AG04450 (cell line): ENCODE measurements at regions not wholly inside any gene's neighbourhood (a gene's known extent, or its start where the extent isn't known, plus 50 kb on each side); places are given as distances from the start of the nearest gene placed in this dataset.
"Not testable (repeated sequence)": the region's sequence is repeated elsewhere in the genome, so short reads cannot be mapped to it uniquely, and the experiment has no call there.

Experiments
- CTCF ChIA-PET: fragments of 300-600, 350-600 bp; formaldehyde crosslinking; extraction: SDS; loops from one replicate; lab custom pipeline; 2022; ENCODE audit warnings: antibody characterized with exemption, inconsistent platforms; lab: Charles Lee
- POLR2A ChIA-PET: fragments of 350-600 bp; formaldehyde crosslinking; extraction: SDS; loops from one replicate; lab custom pipeline; 2021; ENCODE audit warnings: antibody characterized with exemption, inconsistent platforms; lab: Yijun Ruan, JAX
- DNase-seq: peaks from one replicate; pipeline ENCODE4 v3.0.0-alpha.2; 2011; ENCODE audit warnings: low read depth, low spot score
- H3K27ac ChIP-seq: one replicate; pipeline ENCODE4 v1.5.1; 2012; ENCODE audit warnings: low read depth, low read length, control low read depth
- H3K27me3 ChIP-seq: one replicate; pipeline ENCODE4 v1.6.0; 2012; ENCODE audit warnings: low read length; ENCODE audit not compliant: control insufficient read depth, insufficient read depth
- H3K4me3 ChIP-seq: 2 replicates; pipeline ENCODE4 v1.5.1; 2011; ENCODE audit warnings: mild to moderate bottlenecking, low read depth, low read length, control low read depth
- H3K9me3 ChIP-seq: 2 replicates; pipeline ENCODE4 v1.5.1; 2012; ENCODE audit warnings: low read length; ENCODE audit not compliant: control insufficient read depth, insufficient read depth
- TF ChIP-seq, protein P1 (sequence below): IDR thresholded peaks from 2 replicates; pipeline ENCODE4 v1.5.1; 2011; ENCODE audit warnings: low read depth, low read length, control low read depth, inconsistent platforms

DNA sequence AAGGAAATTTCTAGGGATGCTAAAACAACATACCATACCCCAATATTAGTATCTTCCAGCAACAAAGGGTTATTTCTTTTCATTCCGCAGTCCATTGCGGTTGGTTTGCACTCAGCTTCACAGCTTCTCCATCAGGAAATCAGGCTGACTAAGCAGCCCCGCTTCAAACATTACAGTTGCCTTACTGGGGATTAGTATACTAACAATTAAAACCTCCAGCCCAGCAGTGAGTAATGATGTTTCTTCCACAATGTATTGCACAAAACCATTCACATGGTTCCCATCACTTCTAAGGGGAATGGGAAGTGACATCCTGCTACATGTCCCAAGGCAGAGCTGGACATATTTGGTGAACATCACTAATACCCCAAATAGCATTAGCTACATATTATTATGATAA lies 1384.9 kb downstream of the CDH8 start:
- Histone ChIP-seq H3K27ac (no peak overlapping the region), H3K9me3 (peaks cover 2% of the 10 kb centered on the region; the same call in 1 of the 2 replicates), H3K27me3 (no peaks in the 10 kb centered on the region), H3K4me3 (no peak overlapping the region)
- ChIA-PET CTCF (no interaction called here), POLR2A (no interaction called here)
- TF ChIP-seq, protein P1, sequence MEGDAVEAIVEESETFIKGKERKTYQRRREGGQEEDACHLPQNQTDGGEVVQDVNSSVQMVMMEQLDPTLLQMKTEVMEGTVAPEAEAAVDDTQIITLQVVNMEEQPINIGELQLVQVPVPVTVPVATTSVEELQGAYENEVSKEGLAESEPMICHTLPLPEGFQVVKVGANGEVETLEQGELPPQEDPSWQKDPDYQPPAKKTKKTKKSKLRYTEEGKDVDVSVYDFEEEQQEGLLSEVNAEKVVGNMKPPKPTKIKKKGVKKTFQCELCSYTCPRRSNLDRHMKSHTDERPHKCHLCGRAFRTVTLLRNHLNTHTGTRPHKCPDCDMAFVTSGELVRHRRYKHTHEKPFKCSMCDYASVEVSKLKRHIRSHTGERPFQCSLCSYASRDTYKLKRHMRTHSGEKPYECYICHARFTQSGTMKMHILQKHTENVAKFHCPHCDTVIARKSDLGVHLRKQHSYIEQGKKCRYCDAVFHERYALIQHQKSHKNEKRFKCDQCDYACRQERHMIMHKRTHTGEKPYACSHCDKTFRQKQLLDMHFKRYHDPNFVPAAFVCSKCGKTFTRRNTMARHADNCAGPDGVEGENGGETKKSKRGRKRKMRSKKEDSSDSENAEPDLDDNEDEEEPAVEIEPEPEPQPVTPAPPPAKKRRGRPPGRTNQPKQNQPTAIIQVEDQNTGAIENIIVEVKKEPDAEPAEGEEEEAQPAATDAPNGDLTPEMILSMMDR: no peak
- DNase-seq: no peak

DNA sequence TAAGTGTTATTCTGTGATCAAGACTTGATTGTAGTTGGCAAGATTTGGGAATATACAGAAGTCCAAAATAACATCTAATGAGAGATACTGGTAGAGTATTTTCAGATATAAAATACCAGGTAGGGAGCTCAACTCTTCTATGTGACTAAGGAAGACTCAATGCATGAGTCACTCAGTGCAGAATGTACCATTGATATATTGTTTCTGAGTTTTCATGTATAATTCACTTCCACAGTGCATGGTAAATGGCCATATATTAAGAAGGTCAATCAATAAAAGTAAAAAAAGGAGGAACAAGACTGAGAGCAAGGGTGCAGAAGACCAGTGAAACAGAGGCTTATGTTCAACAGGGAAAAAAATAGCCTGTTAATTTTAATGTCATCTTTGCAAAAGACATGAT lies 1387.9 kb downstream of the CDH8 start:
- no peaks in the 10 kb centered on the region for H3K27me3 ChIP-seq
- ChIA-PET CTCF (no interaction called here), POLR2A (no interaction called here)
- TF ChIP-seq, protein P1: no peak
- peaks cover 6% of the 10 kb centered on the region for H3K9me3 ChIP-seq
- no peak overlapping the region for H3K4me3 ChIP-seq
- DNase-seq: no peak
- no peak overlapping the region for H3K27ac ChIP-seq

DNA sequence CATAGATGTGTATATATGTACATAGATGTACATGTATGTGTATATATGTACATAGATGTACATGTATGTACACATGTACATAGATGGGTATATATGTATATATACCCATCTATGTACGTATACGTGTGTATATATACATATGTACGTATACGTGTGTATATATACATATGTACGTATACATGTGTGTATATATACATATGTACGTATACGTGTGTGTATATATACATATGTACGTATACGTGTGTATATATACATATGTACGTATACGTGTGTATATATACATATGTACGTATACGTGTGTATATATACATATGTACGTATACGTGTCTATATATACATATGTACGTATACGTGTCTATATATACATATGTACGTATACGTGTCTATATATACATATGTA lies 1388.8 kb downstream of the CDH8 start:
- DNase-seq, H3K27ac ChIP-seq, POLR2A ChIA-PET, H3K9me3 ChIP-seq, H3K27me3 ChIP-seq, CTCF ChIA-PET, H3K4me3 ChIP-seq: not testable (repeated sequence)

DNA sequence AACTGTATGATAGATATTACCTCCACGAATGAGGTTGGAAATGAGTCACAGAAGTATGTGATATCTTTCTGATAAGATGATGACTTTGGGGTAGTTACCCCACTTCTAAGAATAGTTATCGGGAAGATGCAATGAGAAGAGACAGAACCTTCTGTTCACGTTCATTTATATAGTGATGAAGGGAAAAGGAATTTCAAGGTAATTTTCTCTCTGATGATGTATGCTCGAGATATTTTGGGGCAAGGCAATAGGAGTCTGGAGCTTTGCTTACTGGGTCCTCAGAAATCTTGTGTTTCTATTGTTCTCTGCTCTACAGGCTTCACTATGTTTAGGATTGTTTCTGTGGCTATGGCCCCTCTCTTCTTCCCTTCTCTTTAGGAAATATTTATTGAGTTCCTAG lies 1389.6 kb downstream of the CDH8 start:
- Histone ChIP-seq H3K4me3 (no peak overlapping the region), H3K27ac (no peak overlapping the region), H3K27me3 (no peaks in the 10 kb centered on the region), H3K9me3 (peaks cover 6% of the 10 kb centered on the region)
- TF ChIP-seq, protein P1: no peak
- ChIA-PET POLR2A (no interaction called here), CTCF (no interaction called here)
- no peak for DNase-seq

DNA sequence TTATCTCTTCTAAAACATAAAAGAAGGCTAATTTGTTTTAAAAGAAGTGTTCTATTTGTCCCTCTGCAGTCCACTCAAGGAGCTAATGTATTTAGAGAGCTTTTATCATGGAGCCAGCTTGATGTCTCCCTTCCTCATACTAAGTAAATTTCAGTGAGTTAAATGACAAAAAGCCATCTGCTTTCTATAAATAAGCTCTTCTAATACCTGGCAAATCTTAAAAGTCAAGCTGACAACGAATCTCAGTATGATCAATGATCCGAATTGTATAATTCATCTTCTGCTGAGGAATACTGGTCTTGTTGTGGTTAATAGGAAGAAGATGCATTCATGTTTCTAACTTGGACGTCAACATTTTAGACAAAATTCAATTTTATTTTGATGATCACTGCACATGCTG lies 1390.7 kb downstream of the CDH8 start:
- TF ChIP-seq, protein P1: no peak
- no peaks in the 10 kb centered on the region for H3K27me3 ChIP-seq
- DNase-seq: no peak
- peaks cover 12% of the 10 kb centered on the region for H3K9me3 ChIP-seq
- H3K4me3 ChIP-seq: no peak overlapping the region
- CTCF ChIA-PET: no interaction called here
- POLR2A ChIA-PET: no interaction called here
- H3K27ac ChIP-seq: no peak overlapping the region

DNA sequence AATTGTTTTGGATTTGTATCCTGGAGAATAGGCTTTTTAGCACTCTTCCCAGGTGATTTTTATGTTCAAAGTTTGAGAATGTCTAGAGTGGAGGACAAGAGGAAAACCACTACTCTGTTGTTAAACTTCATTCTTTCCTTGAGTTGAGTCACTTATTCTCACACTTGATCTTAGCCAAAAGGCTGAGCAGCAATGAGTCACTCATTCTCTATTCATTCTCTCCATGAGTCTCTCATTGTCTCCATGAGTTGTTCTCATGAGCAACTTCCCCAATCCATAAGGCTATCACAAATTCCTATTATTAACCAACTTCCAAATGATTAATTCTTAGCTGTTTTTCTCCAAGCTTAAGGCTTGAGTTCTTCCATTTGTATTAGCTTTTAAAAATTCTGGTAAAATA lies 1393.3 kb downstream of the CDH8 start:
- no peak overlapping the region for H3K27ac ChIP-seq
- H3K9me3 ChIP-seq: peaks cover 9% of the 10 kb centered on the region
- no peak for DNase-seq
- no peak overlapping the region for H3K4me3 ChIP-seq
- H3K27me3 ChIP-seq: no peaks in the 10 kb centered on the region
- CTCF ChIA-PET: no interaction called here
- POLR2A ChIA-PET: no interaction called here
- TF ChIP-seq, protein P1: no peak
